ENCODE measurements at regions not wholly inside any gene's neighbourhood (a gene's known extent, or its start where the extent isn't known, plus 50 kb on each side); places are given as distances from the start of the nearest gene placed in this dataset.

- no peak for TF ChIP-seq POLR2A (IDR thresholded peaks at IDR 0.05)
- no peak for TF ChIP-seq CTCF (IDR thresholded peaks at IDR 0.05)
These were observed 67.4 kb upstream of the GALNT5 start for GRCh38 chr2:157190151-157190550.
